WTC11 (cell line): ENCODE measurements at regions not wholly inside any gene's neighbourhood (a gene's known extent, or its start where the extent isn't known, plus 50 kb on each side); places are given as distances from the start of the nearest gene placed in this dataset.

Experiments used
- ATAC-seq: fragments of 200-7000 bp; cut with Tn5 transposase; 2 replicates; pipeline ENCODE4 v1.10.0; 2021; ENCODE audit warnings: mild to moderate bottlenecking, moderate library complexity
- CTCF ChIA-PET: fragments of 300-600 bp; sonication (Branson Sonifier 250); formaldehyde crosslinking; loops from one replicate; lab custom pipeline; 2021; ENCODE audit warnings: antibody characterized with exemption; lab: Charles Lee
- POLR2A ChIA-PET: fragments of 350-600 bp; sonication (Branson Sonifier 250); formaldehyde crosslinking; loops from one replicate; lab custom pipeline; 2021; ENCODE audit warnings: antibody characterized with exemption; lab: Charles Lee
- DNase-seq: peaks from one replicate; pipeline ENCODE4 v3.0.0; 2021; ENCODE audit warnings: low spot score
- H3K27ac Mint-ChIP-seq: 2 replicates; pipeline ENCODE4 v1.8.0; 2021; ENCODE audit warnings: mixed read lengths
- H3K27me3 Mint-ChIP-seq: 2 replicates; pipeline ENCODE4 v1.8.0; 2021; ENCODE audit warnings: low read depth, mild to moderate bottlenecking, moderate library complexity, mixed read lengths
- H3K36me3 Mint-ChIP-seq: 2 replicates; pipeline ENCODE4 v1.8.0; 2021; ENCODE audit warnings: mixed read lengths
- H3K4me1 Mint-ChIP-seq: 2 replicates; pipeline ENCODE4 v1.8.0; 2022; ENCODE audit warnings: mixed read lengths
- H3K4me3 Mint-ChIP-seq: 2 replicates; pipeline ENCODE4 v1.8.0; 2021; ENCODE audit warnings: mild to moderate bottlenecking, moderate library complexity, mixed read lengths
- H3K9me3 Mint-ChIP-seq: 2 replicates; pipeline ENCODE4 v1.8.0; 2021; ENCODE audit warnings: mixed read lengths
- FOXJ3 ChIP-seq: sonication (generic); formaldehyde crosslinking; IDR thresholded peaks from 2 replicates; pipeline ENCODE4 v1.9.0; 2021; ENCODE audit warnings: missing genetic modification reagents, mild to moderate bottlenecking, borderline replicate concordance
- OVOL2 ChIP-seq: fragments of 250-450 bp; sonication (Bioruptor Pico); IDR thresholded peaks from 2 replicates; pipeline ENCODE4 v1.9.0; 2021; ENCODE audit warnings: mild to moderate bottlenecking, borderline replicate concordance
- ZNF232 ChIP-seq: sonication (generic); formaldehyde crosslinking; IDR thresholded peaks from 2 replicates; pipeline ENCODE4 v1.8.0; 2022; ENCODE audit warnings: mild to moderate bottlenecking, missing genetic modification reagents
- TF ChIP-seq, protein P1 (sequence below): sonication (generic); formaldehyde crosslinking; IDR thresholded peaks from 2 replicates; pipeline ENCODE4 v1.8.0; 2023; ENCODE audit warnings: missing genetic modification reagents, mild to moderate bottlenecking, borderline replicate concordance
- TF ChIP-seq, protein P2 (sequence below): sonication (generic); formaldehyde crosslinking; IDR thresholded peaks from 2 replicates; pipeline ENCODE4 v1.8.1; 2022; ENCODE audit warnings: low read depth, mild to moderate bottlenecking, moderate library complexity, missing genetic modification reagents, borderline replicate concordance

DNA sequence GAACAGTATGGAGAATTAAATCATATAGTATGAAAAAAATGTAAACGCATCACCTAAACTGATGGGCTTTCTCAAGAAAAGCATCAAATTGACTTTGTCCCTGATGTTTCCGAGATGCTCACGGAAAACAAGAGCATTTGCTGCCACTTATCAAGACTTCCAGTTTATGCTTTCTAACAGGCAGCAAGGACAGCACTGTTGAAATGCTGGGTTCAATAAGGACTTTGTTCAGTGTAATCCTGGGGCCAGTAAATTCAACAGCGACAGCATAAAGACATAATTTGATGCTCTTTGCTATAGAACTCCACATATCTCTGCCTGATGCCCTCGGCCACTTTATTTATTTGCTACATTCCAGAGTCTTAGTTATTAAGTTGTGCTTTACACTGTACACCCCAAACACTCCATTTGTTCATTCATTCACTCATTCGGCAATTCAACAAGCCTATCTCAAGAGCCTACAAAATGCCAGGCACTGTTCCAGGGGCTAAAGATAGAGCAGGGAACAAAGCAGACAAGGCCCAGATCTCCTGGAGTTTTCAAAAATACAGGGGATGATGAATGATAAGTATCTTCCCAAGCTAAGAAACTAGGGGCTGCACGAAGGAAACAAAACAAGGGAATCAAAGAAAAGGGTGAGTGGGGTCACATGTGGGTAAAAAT lies 294.6 kb downstream of the ZNF608 start:
- no peak for ATAC-seq
- H3K27ac Mint-ChIP-seq: no peak overlapping the region
- DNase-seq: no peak
- TF ChIP-seq, protein P1, sequence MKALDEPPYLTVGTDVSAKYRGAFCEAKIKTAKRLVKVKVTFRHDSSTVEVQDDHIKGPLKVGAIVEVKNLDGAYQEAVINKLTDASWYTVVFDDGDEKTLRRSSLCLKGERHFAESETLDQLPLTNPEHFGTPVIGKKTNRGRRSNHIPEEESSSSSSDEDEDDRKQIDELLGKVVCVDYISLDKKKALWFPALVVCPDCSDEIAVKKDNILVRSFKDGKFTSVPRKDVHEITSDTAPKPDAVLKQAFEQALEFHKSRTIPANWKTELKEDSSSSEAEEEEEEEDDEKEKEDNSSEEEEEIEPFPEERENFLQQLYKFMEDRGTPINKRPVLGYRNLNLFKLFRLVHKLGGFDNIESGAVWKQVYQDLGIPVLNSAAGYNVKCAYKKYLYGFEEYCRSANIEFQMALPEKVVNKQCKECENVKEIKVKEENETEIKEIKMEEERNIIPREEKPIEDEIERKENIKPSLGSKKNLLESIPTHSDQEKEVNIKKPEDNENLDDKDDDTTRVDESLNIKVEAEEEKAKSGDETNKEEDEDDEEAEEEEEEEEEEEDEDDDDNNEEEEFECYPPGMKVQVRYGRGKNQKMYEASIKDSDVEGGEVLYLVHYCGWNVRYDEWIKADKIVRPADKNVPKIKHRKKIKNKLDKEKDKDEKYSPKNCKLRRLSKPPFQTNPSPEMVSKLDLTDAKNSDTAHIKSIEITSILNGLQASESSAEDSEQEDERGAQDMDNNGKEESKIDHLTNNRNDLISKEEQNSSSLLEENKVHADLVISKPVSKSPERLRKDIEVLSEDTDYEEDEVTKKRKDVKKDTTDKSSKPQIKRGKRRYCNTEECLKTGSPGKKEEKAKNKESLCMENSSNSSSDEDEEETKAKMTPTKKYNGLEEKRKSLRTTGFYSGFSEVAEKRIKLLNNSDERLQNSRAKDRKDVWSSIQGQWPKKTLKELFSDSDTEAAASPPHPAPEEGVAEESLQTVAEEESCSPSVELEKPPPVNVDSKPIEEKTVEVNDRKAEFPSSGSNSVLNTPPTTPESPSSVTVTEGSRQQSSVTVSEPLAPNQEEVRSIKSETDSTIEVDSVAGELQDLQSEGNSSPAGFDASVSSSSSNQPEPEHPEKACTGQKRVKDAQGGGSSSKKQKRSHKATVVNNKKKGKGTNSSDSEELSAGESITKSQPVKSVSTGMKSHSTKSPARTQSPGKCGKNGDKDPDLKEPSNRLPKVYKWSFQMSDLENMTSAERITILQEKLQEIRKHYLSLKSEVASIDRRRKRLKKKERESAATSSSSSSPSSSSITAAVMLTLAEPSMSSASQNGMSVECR (CRISPR knock-in tag): no peak
- TF ChIP-seq, protein P2, sequence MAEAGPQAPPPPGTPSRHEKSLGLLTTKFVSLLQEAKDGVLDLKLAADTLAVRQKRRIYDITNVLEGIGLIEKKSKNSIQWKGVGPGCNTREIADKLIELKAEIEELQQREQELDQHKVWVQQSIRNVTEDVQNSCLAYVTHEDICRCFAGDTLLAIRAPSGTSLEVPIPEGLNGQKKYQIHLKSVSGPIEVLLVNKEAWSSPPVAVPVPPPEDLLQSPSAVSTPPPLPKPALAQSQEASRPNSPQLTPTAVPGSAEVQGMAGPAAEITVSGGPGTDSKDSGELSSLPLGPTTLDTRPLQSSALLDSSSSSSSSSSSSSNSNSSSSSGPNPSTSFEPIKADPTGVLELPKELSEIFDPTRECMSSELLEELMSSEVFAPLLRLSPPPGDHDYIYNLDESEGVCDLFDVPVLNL (CRISPR knock-in tag): no peak
- TF ChIP-seq FOXJ3 (CRISPR knock-in tag) (no peak), OVOL2 (CRISPR knock-in tag) (no peak)
- TF ChIP-seq, all 79 proteins: peak for 0
- ChIA-PET CTCF (no interaction called here), POLR2A (no interaction called here)
- peaks cover 22% of the 10 kb centered on the region for H3K4me1 Mint-ChIP-seq
- peaks cover 4% of the 10 kb centered on the region; the same call in 1 of the 2 replicates for H3K27me3 Mint-ChIP-seq
- no peak overlapping the region for H3K4me3 Mint-ChIP-seq
- H3K36me3 Mint-ChIP-seq: no peaks in the 10 kb centered on the region; the same call in 1 of the 2 replicates
- peaks cover 14% of the 10 kb centered on the region for H3K9me3 Mint-ChIP-seq

GRCh38 chr5:124446120-124446519 lies 300.3 kb downstream of the ZNF608 start:
- POLR2A ChIA-PET: no interaction called here
- H3K4me1 Mint-ChIP-seq: peaks cover 36% of the 10 kb centered on the region
- DNase-seq: no peak
- peaks cover 4% of the 10 kb centered on the region; the same call in 1 of the 2 replicates for H3K27me3 Mint-ChIP-seq
- no peak overlapping the region for H3K4me3 Mint-ChIP-seq
- ATAC-seq: no peak
- H3K27ac Mint-ChIP-seq: no peak overlapping the region
- peaks cover 14% of the 10 kb centered on the region for H3K9me3 Mint-ChIP-seq
- TF ChIP-seq, protein P1 (CRISPR knock-in tag): no peak
- H3K36me3 Mint-ChIP-seq: no peaks in the 10 kb centered on the region; the same call in 1 of the 2 replicates
- CTCF ChIA-PET: no interaction called here

GRCh38 chr5:124445070-124445619 lies 301.3 kb downstream of the ZNF608 start:
- Mint-ChIP-seq H3K4me1 (peaks cover 44% of the 10 kb centered on the region), H3K9me3 (peaks cover 9% of the 10 kb centered on the region), H3K36me3 (no peaks in the 10 kb centered on the region; the same call in 1 of the 2 replicates), H3K4me3 (no peak overlapping the region), H3K27me3 (no peaks in the 10 kb centered on the region; the same call in 1 of the 2 replicates), H3K27ac (no peak overlapping the region)
- DNase-seq (no peak), ATAC-seq (no peak)
- ChIA-PET CTCF (no interaction called here), POLR2A (no interaction called here)
- no peak for TF ChIP-seq ZNF232 (CRISPR knock-in tag)
